ENCODE measurements at regions not wholly inside any gene's neighbourhood (a gene's known extent, or its start where the extent isn't known, plus 50 kb on each side); places are given as distances from the start of the nearest gene placed in this dataset.

- Mint-ChIP-seq H3K4me3 (no peak overlapping the region), H3K36me3 (ENCODE audit: low read depth) (no peaks in the 10 kb centered on the region), H3K9me3 (peaks cover 5% of the 10 kb centered on the region; the same call in 1 of the 3 replicates), H3K27me3 (ENCODE audit: insufficient read depth, low read depth, poor library complexity) (no peaks in the 10 kb centered on the region), H3K27ac (no peak overlapping the region), H3K4me1 (no peaks in the 10 kb centered on the region)
- DNase-seq (ENCODE audit: low spot score) (no peak), ATAC-seq (no peak)
- H3K9me2 ChIP-seq (ENCODE audit: insufficient read depth): no peaks in the 10 kb centered on the region
- TF ChIP-seq STAT1 (IDR thresholded peaks at IDR 0.05; ENCODE audit: unreplicated experiment) (no peak), EZH2 (IDR thresholded peaks at IDR 0.05; ENCODE audit: low read depth, unreplicated experiment) (no peak), NANOG (IDR thresholded peaks at IDR 0.05; ENCODE audit: borderline replicate concordance) (no peak), ETS1 (IDR thresholded peaks at IDR 0.05) (no peak)
- TF ChIP-seq, protein P1, sequence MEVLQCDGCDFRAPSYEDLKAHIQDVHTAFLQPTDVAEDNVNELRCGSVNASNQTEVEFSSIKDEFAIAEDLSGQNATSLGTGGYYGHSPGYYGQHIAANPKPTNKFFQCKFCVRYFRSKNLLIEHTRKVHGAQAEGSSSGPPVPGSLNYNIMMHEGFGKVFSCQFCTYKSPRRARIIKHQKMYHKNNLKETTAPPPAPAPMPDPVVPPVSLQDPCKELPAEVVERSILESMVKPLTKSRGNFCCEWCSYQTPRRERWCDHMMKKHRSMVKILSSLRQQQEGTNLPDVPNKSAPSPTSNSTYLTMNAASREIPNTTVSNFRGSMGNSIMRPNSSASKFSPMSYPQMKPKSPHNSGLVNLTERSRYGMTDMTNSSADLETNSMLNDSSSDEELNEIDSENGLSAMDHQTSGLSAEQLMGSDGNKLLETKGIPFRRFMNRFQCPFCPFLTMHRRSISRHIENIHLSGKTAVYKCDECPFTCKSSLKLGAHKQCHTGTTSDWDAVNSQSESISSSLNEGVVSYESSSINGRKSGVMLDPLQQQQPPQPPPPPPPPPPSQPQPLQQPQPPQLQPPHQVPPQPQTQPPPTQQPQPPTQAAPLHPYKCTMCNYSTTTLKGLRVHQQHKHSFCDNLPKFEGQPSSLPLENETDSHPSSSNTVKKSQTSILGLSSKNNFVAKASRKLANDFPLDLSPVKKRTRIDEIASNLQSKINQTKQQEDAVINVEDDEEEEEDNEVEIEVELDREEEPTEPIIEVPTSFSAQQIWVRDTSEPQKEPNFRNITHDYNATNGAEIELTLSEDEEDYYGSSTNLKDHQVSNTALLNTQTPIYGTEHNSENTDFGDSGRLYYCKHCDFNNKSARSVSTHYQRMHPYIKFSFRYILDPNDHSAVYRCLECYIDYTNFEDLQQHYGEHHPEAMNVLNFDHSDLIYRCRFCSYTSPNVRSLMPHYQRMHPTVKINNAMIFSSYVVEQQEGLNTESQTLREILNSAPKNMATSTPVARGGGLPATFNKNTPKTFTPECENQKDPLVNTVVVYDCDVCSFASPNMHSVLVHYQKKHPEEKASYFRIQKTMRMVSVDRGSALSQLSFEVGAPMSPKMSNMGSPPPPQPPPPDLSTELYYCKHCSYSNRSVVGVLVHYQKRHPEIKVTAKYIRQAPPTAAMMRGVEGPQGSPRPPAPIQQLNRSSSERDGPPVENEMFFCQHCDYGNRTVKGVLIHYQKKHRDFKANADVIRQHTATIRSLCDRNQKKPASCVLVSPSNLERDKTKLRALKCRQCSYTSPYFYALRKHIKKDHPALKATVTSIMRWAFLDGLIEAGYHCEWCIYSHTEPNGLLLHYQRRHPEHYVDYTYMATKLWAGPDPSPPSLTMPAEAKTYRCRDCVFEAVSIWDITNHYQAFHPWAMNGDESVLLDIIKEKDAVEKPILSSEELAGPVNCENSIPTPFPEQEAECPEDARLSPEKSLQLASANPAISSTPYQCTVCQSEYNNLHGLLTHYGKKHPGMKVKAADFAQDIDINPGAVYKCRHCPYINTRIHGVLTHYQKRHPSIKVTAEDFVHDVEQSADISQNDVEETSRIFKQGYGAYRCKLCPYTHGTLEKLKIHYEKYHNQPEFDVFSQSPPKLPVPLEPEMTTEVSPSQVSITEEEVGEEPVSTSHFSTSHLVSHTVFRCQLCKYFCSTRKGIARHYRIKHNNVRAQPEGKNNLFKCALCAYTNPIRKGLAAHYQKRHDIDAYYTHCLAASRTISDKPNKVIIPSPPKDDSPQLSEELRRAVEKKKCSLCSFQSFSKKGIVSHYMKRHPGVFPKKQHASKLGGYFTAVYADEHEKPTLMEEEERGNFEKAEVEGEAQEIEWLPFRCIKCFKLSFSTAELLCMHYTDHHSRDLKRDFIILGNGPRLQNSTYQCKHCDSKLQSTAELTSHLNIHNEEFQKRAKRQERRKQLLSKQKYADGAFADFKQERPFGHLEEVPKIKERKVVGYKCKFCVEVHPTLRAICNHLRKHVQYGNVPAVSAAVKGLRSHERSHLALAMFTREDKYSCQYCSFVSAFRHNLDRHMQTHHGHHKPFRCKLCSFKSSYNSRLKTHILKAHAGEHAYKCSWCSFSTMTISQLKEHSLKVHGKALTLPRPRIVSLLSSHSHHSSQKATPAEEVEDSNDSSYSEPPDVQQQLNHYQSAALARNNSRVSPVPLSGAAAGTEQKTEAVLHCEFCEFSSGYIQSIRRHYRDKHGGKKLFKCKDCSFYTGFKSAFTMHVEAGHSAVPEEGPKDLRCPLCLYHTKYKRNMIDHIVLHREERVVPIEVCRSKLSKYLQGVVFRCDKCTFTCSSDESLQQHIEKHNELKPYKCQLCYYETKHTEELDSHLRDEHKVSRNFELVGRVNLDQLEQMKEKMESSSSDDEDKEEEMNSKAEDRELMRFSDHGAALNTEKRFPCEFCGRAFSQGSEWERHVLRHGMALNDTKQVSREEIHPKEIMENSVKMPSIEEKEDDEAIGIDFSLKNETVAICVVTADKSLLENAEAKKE (CRISPR knock-in tag; IDR thresholded peaks at IDR 0.05): no peak
- TF ChIP-seq, protein P2, sequence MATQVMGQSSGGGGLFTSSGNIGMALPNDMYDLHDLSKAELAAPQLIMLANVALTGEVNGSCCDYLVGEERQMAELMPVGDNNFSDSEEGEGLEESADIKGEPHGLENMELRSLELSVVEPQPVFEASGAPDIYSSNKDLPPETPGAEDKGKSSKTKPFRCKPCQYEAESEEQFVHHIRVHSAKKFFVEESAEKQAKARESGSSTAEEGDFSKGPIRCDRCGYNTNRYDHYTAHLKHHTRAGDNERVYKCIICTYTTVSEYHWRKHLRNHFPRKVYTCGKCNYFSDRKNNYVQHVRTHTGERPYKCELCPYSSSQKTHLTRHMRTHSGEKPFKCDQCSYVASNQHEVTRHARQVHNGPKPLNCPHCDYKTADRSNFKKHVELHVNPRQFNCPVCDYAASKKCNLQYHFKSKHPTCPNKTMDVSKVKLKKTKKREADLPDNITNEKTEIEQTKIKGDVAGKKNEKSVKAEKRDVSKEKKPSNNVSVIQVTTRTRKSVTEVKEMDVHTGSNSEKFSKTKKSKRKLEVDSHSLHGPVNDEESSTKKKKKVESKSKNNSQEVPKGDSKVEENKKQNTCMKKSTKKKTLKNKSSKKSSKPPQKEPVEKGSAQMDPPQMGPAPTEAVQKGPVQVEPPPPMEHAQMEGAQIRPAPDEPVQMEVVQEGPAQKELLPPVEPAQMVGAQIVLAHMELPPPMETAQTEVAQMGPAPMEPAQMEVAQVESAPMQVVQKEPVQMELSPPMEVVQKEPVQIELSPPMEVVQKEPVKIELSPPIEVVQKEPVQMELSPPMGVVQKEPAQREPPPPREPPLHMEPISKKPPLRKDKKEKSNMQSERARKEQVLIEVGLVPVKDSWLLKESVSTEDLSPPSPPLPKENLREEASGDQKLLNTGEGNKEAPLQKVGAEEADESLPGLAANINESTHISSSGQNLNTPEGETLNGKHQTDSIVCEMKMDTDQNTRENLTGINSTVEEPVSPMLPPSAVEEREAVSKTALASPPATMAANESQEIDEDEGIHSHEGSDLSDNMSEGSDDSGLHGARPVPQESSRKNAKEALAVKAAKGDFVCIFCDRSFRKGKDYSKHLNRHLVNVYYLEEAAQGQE (IDR thresholded peaks at IDR 0.05; ENCODE audit: unreplicated experiment): no peak
- no peak overlapping the region for H3K27ac ChIP-seq (ENCODE audit: low read depth)
- no peaks in the 10 kb centered on the region for H3K36me3 ChIP-seq (ENCODE audit: insufficient read depth)
- no peaks in the 10 kb centered on the region for H3K79me2 ChIP-seq (replicated peaks; ENCODE audit: insufficient read depth)
- H3K4me2 ChIP-seq: no peak overlapping the region
- no peaks in the 10 kb centered on the region for H4K20me1 ChIP-seq (replicated peaks; ENCODE audit: insufficient read depth)
- H3F3A ChIP-seq (replicated peaks; ENCODE audit: low read depth): no peaks in the 10 kb centered on the region
- H2AFZ ChIP-seq: no peak overlapping the region
- no peaks in the 10 kb centered on the region for H3K4me1 ChIP-seq (ENCODE audit: insufficient read depth)
- H3K27me3 ChIP-seq (ENCODE audit: insufficient read depth): no peaks in the 10 kb centered on the region
- H3K4me3 ChIP-seq: no peak overlapping the region
Observed at GRCh38 chr2:210998334-210998733, 441.9 kb downstream of the CPS1 start.

Measured in GM23338 (cell line).